Skin epidermis (tissue), 12 donors: ENCODE measurements at regions not wholly inside any gene's neighbourhood (a gene's known extent, or its start where the extent isn't known, plus 50 kb on each side); places are given as distances from the start of the nearest gene placed in this dataset.

ENCODE experiments used
- H3K27ac ChIP-seq, 21 experiments: fragments of 200-600 bp; sonication (generic) in 11 of 21; one replicate each; pipeline ENCODE4 v1.5.0; 2020; ENCODE audit warnings: mild to moderate bottlenecking in 3 of 21, inconsistent platforms in 2 of 21, moderate library complexity in 2 of 21
- H3K4me3 ChIP-seq, 7 experiments: fragments of 200-600 bp; sonication (generic) in 2 of 7; one replicate each; pipeline ENCODE4 v1.5.0; 2020; ENCODE audit warnings: inconsistent platforms in 2 of 7, mild to moderate bottlenecking in 2 of 7, moderate library complexity in 1 of 7

DNA sequence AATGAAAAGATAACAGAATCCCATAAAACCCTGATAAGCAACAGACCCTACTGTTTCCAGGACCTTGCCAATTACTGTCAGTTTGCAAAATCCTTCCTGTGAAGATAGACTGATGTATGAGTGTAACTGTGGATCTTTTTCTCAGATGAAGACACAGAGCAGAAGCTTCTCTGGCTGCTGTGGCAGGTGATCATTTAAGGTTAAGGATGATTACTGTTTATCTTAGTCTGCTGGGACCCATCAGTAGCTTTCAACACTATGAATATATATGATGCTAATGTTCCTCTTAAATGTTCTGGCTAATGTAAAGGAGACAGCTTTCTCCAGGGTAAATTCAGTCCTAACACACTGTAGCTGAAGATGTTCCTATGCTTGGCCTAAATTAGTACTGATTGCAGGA lies 56.0 kb upstream of the CTTNBP2 start:
- no peak overlapping the region for H3K4me3 ChIP-seq

DNA sequence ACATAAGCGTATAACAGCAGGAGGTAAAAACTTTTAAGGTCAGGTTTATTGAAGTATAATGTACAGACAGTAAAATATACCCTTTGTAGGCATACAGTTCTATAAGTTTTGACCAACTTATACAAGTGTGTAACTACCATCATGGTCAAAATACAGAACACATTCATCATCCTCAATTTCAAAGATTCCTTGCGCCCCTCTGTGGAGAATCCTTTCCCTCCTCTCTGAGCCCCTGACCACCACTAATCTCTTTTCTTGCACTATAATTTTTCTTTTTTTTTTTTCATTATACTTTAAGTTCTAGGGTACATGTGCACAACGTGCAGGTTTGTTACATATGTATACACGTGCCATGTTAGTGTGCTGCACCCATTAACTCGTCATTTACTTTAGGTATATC lies 58.1 kb upstream of the CTTNBP2 start:
- Histone ChIP-seq H3K27ac (no peak overlapping the region), H3K4me3 (no peak overlapping the region)

More for the DNA sequence above, 56.0 kb upstream of the CTTNBP2 start:
- no peak overlapping the region for H3K27ac ChIP-seq

DNA sequence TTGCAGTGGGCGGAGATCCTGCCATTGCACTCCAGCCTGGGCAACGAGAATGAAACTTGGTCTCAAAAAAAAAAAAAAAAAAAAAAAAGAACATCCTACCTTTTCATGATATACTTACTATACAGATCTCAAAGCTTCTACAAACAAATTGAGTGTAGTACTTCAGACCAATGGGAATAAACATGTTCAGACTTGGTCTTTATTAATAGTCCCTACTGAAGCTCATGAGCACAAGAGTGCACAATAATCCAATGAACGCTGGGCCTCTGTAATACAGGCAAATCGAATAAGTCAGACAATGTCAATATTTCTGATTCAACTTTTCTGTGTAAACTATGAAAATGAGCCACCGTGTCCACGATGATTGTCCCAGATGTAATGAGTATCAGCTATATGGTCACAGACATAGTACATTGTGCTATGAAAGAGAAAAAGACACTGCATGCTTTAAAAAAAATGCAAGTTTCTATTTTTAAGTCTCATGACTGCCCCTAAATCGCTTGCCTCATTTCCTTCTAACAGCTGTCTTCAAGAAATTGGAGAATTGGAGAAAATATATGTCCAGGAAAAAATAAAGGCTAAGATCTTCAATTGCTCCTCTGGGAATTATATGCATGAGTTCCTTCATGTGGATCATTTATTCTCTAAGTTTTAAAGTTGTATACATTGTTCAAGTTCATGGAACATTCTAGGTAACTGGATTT lies 64.0 kb upstream of the CTTNBP2 start:
- Histone ChIP-seq H3K27ac (no peak overlapping the region), H3K4me3 (no peak overlapping the region)

DNA sequence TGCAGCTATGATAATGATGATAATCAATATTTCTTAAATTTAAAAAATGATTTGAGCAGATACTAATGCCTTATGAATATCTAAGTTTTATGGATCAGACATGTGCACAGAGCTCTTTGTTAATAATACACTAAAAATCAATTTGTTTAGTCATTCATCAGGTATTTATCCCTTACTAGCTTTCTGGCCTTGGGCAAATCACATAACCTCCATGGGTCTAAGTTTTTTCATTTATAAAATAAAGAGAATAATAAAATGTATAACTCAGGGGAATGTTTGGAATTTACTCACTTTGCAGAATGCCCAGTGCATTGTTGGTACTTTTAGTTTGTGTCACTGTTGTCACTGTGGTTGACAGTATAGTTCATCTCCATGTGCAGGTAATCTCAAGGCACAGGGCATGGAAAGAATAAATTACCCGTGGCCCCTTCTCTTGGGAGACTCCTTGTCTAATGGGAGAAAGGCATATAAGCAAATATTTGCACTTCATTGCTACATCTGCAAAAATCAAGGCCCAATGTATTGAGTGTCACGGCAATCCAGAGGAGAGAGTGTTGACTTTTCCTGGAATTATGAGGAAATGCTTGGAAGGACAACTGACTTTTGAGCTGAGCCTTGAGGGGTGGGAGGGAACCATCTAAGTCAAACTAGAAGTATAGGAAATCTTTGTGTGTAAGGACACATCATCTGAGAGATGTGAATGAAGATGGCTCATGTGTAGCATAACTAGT lies 64.7 kb upstream of the CTTNBP2 start:
- Histone ChIP-seq H3K27ac (no peak overlapping the region), H3K4me3 (no peak overlapping the region)

DNA sequence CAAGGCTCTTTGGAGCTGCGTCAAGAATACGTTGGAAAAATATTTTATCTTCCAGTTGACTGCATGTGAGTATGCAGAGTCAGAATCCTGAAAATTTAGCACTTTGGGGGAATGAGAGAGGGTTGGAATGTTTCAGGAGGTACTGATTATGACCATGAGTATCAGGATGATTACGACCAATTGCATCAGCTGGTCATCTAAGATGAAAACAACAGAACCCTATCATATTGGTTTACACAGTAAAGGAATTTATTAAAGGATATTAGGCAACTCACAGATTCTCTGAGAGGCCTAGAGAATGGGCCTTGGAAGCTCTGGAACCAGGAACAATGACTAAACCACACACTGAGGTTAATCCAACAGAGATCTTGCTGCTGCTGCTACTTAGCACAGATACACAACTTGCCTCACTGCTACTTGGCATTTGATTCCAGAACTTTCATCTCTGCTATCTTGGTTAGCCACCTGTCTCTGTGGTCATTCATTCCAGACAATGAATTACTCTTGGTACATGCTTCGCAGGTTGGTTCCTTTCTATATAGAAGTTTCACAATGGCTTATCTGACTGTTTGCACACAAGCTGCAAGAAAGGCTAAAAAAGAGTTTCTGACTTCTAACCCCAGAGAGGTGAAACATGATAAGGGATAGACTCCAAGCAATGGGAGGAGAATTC lies 68.0 kb upstream of the CTTNBP2 start:
- H3K4me3 ChIP-seq = no peak overlapping the region
- H3K27ac ChIP-seq = no peak overlapping the region

DNA sequence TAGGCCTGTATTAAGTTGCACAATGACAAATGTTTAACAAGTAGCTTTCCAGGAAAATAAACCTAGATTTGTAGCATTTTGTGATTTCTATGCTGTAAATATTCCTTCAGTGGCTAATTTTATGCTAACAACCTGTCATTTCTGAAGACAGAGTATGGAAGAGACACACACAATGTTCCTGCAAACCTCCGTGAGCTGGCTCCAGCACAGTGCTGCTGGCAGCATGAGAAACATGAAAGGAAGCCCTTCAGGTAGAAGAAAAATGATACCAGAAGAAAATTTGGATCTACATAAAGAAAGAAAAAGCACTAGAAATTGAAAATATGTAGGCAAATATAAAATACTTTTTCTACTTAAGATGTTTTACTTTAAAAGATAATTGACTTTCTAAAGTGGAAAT lies 69.5 kb upstream of the CTTNBP2 start:
- Histone ChIP-seq H3K27ac (no peak overlapping the region), H3K4me3 (no peak overlapping the region)

DNA sequence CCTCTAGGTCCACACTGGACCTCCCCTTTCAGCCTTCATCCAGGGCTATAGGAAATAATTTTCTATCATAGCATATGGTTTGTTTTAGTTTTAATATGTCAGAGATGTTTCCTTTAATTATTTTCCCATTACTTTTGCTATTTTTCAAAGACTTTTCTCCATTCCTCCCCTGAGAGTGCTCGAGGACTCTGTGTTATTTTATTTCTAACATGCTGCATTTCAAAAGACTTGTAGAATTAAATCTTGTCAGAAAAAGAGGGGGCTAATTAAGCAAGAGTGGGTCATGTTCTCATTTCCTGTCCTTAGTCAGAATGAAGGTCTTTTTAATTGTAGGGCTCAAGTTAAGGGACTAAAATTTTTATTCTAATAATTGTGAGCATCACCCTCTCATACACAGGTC lies 71.6 kb upstream of the CTTNBP2 start:
- Histone ChIP-seq H3K4me3 (no peak overlapping the region), H3K27ac (no peak overlapping the region)

DNA sequence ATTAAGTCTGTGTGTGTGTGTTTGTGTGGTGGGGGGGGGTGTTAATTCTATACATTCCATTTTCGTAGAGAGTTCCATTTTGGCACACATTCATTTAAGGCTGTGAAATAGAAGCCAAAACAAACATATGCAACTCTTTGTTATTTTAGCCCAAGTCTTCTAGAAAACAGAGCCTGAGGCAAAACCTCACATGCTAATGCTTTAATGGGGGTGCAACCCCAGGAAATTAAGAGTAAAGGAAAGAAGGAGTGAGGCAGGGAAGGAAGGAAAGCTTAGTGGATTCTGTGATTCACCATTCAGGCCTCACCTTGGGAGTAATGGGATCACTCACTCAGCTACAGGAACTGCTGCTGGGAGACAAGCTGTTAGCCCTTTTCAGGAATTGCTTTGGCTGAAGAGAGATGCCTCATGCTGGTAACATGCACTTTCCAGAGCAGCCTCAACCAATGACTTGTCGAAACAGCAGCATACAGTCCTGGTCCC lies 73.0 kb upstream of the CTTNBP2 start:
- Histone ChIP-seq H3K4me3 (no peak overlapping the region), H3K27ac (no peak overlapping the region)

DNA sequence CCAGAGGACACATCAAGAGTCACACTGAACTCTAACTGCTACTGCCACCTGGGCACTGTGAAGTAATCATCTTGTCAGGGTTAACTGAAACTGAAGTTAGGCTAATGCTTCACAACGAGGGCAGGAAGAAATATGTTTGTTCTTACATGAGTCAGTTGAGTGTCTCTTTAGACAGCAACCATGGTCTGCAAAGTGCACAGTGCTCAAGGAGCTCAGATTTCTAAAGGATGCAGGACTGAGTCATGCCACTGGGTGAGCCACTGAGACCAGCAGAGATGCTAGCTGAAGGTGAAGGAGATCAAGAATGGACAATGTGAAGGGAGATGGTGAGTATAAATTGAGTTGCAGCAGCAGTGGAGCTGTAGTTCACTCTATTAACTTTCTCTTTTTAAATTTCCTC lies 76.0 kb upstream of the CTTNBP2 start:
- no peak overlapping the region for H3K27ac ChIP-seq

DNA sequence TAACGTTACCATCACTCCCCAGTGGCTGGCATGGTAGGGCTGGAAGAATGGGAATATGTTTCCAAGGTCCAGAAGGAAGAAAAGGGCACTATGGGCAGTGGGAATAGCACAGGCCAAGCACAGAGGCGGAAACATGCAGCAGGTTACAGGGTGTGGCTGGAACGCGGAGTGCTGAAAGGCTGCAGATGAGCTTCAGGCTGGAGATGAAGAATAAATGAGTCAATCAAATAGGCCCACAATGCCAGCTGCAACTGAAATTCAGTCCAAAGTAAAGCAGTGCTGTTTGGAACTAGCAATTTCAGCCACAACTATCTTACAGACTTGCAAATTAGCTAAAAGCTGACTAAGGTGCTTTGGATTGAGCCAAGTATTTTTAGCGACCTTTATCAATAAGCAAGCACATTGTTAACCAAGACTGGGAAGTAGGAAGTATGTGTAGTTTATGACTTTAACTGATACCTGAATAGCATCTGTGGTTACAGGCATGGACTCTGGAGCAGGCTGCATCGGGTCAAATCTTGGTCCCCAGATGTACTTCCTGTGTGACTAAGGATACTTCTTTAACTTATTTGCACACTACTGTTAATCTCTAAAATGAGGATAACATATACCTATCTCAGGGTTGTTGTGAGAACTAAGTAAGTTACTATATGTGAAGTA lies 77.5 kb upstream of the CTTNBP2 start:
- Histone ChIP-seq H3K27ac (no peak overlapping the region), H3K4me3 (no peak overlapping the region)

More for the DNA sequence above, 76.0 kb upstream of the CTTNBP2 start:
- H3K4me3 ChIP-seq = no peak overlapping the region

DNA sequence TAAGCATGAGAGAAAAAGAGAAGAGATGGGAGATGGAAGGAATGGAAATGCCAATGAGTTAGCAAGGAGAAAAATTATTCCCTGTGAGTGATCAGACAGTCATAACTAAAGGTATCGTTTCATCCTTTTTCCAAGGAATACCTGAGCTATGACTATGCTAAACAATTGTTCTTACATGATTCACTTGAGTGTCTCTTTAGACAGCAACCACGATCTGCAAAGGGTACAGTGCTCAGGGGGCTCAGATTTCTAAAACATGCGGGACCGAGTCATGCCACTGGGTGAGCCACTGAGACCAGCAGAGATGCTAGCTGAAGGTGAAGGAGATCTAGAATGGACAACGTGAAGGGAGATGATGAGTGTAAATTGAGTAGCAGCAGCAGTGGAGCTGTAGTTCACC lies 78.0 kb upstream of the CTTNBP2 start:
- H3K27ac ChIP-seq = no peak overlapping the region
- no peak overlapping the region for H3K4me3 ChIP-seq

DNA sequence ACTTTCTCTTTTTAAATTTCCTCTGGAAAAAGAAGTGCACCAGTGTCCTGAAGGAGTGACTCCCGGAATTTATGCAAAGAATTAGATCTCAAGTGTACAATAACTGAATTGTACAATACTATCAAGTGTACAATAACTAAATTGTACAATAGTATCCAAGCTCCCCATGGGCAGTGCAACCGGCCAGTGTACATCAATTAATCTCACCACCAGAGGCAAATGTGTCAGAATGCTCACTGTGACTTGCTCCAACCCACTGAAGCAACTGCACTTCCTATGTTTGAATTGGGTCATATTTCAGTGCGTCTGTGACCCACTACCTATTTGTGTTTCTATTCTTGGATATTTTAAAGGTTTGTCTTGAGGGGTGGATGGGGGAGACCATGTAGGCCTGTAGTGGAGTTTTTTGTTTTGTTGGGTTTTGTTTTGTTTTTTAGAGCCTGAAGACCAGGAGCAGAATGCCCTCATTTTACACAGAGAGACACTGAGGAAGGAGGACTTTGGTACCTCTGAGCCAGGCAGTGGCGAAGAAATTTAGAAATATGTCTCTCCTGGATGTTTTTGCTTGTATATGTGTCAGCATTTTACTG lies 78.5 kb upstream of the CTTNBP2 start:
- Histone ChIP-seq H3K4me3 (no peak overlapping the region), H3K27ac (no peak overlapping the region)

DNA sequence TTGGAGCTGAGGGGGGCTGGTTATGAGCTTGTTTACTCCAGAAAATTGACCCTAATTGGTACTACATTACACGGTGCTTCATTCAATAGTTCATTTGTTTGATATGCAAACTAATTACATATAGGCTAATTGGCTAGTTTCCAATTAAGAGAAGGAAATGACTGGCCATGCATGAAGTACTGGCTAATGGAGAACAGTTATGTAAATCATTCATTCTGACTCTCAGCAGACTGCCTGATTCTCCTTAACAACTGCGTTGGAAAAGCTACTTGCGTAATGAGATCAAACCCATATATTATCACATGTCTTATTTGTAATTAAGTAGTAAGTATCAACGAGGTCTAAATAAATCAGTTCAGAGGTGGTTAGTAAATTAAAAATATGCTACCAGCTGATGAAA lies 81.8 kb upstream of the CTTNBP2 start:
- no peak overlapping the region for H3K27ac ChIP-seq
- no peak overlapping the region for H3K4me3 ChIP-seq

DNA sequence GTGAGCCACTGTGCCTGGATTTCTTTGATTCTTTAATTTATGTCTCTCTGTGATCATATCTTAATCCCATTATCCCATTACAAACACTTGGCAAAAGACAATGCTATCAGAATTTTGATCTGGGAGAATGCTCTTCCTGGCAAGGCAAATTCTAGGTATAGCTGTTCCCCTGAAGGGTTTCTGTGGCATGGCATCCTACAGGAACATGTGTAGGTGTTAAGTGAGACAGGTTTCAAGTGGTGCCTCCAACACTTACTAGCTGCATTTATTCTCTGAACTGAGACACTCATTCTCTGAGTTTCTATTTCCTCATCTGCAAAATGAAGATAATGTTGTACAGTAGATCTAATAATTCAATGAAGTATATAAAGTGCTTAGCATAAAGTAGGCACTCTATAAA lies 87.1 kb upstream of the CTTNBP2 start:
- Histone ChIP-seq H3K27ac (no peak overlapping the region), H3K4me3 (no peak overlapping the region)

DNA sequence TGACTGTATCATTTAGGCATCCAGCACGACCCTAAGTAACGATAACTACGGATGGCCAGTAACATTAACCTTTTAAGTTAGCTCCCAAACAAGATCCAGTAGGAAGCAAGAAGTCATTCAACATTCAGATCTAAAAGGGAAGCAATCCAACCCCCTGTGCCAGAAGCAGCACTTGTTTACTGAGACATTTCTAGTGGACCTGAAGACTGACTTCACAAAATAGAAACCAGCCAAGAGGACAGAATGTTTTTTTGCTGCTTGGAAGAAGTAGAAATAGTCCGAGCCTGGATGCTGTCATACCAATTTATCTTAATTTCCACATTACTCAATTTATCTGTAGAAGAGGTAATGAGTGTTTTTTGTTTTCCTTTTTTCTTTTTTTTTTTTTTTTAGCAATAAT lies 88.0 kb upstream of the CTTNBP2 start:
- Histone ChIP-seq H3K4me3 (no peak overlapping the region), H3K27ac (no peak overlapping the region)

DNA sequence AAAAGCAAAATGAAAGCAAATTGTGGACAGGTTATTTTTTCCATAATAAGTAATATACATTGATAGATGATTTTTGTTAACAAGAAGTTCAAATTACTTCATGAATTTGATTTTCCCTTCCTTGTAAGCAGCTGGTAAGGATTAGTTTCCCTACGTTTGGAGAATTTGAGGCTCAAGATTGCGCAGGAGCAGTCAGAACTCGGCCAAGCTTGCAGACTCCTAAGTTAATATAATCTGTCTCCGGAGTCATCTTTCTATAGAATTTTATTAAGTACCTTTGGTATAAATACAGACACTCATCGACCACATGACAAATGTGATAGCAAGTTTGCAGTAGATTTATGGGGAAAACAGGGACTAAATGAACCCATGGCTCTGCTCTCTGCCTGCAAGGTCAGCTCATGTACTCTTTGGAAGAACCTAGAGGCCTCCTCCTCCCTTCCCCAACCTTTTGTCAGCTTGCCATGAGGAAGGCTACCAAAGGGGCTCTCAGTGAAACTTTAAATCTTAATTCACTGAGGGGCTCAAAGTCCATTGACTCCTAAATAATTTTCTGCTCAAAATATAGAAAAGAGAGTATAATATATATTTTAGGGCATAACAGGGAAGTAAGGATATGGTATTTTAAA lies 89.2 kb upstream of the CTTNBP2 start:
- no peak overlapping the region for H3K27ac ChIP-seq
- H3K4me3 ChIP-seq = no peak overlapping the region

DNA sequence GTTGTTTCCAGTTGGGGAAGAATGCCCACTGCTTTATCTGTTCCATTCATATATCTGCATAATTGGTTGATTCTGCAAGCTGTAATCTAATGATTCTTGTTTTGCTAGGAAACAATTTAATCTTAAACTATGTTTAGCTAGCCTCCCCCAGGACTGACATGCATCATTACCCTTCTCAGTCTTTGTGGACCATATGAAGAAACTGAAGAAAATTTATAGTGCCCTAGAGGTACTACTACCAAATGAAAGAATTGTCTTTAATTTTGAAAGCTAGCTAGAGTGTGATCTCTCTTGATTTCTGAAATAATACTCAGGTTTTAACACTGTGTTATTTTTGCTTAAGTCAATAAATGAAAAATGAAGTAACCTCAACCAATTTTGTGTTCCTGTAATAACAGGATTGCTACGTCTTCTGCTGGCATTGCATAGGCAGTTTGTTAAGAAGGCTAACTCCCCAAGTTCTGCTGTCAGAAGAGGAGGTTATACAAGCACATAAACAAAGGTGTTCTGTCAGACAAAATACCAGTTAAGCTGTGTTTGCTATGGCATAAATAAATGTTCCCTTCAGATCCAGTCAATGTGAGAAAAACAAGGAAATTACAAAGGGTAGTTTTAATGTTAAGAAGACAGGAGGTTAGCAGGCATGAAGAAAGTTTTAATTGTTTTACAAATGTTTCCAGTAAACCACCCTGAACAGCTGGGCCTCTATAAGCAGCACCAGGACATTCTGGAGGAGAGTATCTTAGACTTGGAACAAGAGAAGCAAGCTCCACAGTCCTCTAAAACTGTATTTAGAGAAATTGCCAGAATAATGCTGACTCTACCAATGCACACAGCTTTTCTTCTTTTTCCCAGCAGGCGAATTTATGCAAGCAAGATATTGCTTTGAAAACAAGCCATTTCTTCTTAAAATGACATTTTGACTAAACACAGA lies 90.3 kb upstream of the CTTNBP2 start:
- Histone ChIP-seq H3K4me3 (no peak overlapping the region), H3K27ac (no peak overlapping the region)

DNA sequence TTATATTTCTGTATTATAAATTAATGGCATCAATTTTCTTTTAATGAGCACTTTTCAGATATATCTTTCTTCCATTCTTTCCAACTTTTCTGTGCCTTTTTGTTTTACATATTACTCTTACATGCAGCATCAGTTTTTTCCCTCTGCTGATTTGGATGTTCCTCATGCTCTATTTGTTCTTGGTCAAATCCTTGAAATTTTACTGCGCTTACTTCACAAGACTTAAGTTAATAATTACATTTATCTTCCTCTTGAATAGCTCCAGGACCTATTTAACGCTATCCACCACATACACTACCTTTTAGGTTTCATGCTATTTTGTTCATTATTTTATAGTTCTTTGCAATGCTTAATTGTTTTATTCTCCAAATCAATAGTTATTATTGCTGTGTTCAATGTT lies 97.6 kb upstream of the CTTNBP2 start:
- no peak overlapping the region for H3K27ac ChIP-seq
- H3K4me3 ChIP-seq = no peak overlapping the region
